Right lobe of liver (tissue), 6 donors: ENCODE measurements at regions not wholly inside any gene's neighbourhood (a gene's known extent, or its start where the extent isn't known, plus 50 kb on each side); places are given as distances from the start of the nearest gene placed in this dataset.

Experiments used
- ATAC-seq, 4 donors: fragments of 200-7000 bp; cut with Tn5 transposase; one replicate each; pipeline ENCODE4 v1.9.1; 2020; ENCODE audit warnings: mild to moderate bottlenecking in 4 of 4, moderate library complexity in 4 of 4
- DNase-seq, 3 donors: peaks; one replicate each; pipeline ENCODE4 v3.0.0-alpha.2; 2020
- H3K27ac ChIP-seq, 3 donors: fragments of 200-600 bp; one replicate each; pipeline ENCODE4 v1.8.0; 2022
- H3K27me3 ChIP-seq, 2 donors: fragments of 200-600 bp; one replicate each; pipeline ENCODE4 v1.8.0; 2022
- H3K36me3 ChIP-seq, 4 donors: fragments of 200-600 bp; sonication (generic) in 1 of 4; one replicate each; pipeline versions ENCODE4 v1.5.1 to v1.8.0; 2017 to 2022; ENCODE audit warnings: control low read depth in 1 of 4
- H3K4me1 ChIP-seq, 4 donors: fragments of 200-600 bp; sonication (generic) in 1 of 4; one replicate each; pipeline versions ENCODE4 v1.5.1 to v1.8.0; 2017 to 2022; ENCODE audit warnings: control low read depth in 1 of 4
- H3K4me3 ChIP-seq, 3 donors: fragments of 200-600 bp; one replicate each; pipeline ENCODE4 v1.8.0; 2022
- H3K9me3 ChIP-seq, 4 donors: fragments of 200-600 bp; sonication (generic) in 1 of 4; one replicate each; pipeline versions ENCODE4 v1.5.1 to v1.8.0; 2017 to 2022; ENCODE audit warnings: control low read depth in 1 of 4
- CTCF ChIP-seq, 4 donors: fragments of 200-600 bp in 3 of 4; fragments of 450-650 bp in 1 of 4; IDR thresholded peaks; one replicate each; pipeline versions ENCODE4 v1.5.1 to v1.8.0; 2016 to 2022; ENCODE audit warnings: antibody characterized with exemption in 4 of 4, mild to moderate bottlenecking in 2 of 4
- POLR2A ChIP-seq: fragments of 450-650 bp; IDR thresholded peaks from one replicate; pipeline ENCODE4 v1.6.1; 2017; ENCODE audit warnings: antibody characterized with exemption, mild to moderate bottlenecking
- WGBS: methylation state at CpG from one replicate; pipeline ENCODE4 v1.1.6; 2018; ENCODE audit warnings: low coverage, low lambda C conversion rate; ENCODE audit not compliant: insufficient coverage; ENCODE audit errors: missing lambda C conversion rate; 5-methylcytosine and 5-hydroxymethylcytosine counted together
- intact Hi-C, 2 donors: fragments of 100-400 bp; cut with DNase I; formaldehyde crosslinking; loops; one replicate each; pipeline versions ENCODE4 v1.11.2 to v1.14.1; 2022
- donor health status: DM: no; HTN: yes; CAD: no.
- donor health status: DM: no; HTN: no; CAD: no.
- donor health status: DM: no; HTN: no; CAD: no.
- donor health status: DM: no; HTN: yes; CAD: no.
- donor health status: DM: no; HTN: yes; CAD: no.

GRCh38 chr12:20174528-20175175 is 193.7 kb upstream of the PDE3A start:
- ATAC-seq, result no peak

GRCh38 chr12:20175704-20176388 is 192.5 kb upstream of the PDE3A start:
- H3K36me3 ChIP-seq, result no peaks in the 10 kb centered on the region
- WGBS, result 59% methylated on average over 3 of the region's 3 CpGs
- H3K9me3 ChIP-seq, result no peaks in the 10 kb centered on the region
- peak in 1 of 4 donors; percentile 55 for ATAC-seq
- intact Hi-C loops, result no loop called here
- TF ChIP-seq CTCF (IDR thresholded peaks at IDR 0.05) (no peak), POLR2A (no peak)
- H3K4me3 ChIP-seq, result no peak overlapping the region
- H3K4me1 ChIP-seq, result no peaks in the 10 kb centered on the region
- no peak for DNase-seq
- no peak overlapping the region for H3K27ac ChIP-seq
- H3K27me3 ChIP-seq, result no peaks in the 10 kb centered on the region

More at GRCh38 chr12:20174528-20175175, 193.7 kb upstream of the PDE3A start:
- TF ChIP-seq POLR2A (no peak), CTCF (IDR thresholded peaks at IDR 0.05) (no peak)
- no peak overlapping the region for H3K27ac ChIP-seq
- DNase-seq, result no peak
- no peaks in the 10 kb centered on the region for H3K9me3 ChIP-seq
- intact Hi-C loops, result no loop called here
- H3K36me3 ChIP-seq, result no peaks in the 10 kb centered on the region
- no peaks in the 10 kb centered on the region for H3K27me3 ChIP-seq
- no peaks in the 10 kb centered on the region for H3K4me1 ChIP-seq
- 50% methylated on average over 2 of the region's 9 CpGs for WGBS
- no peak overlapping the region for H3K4me3 ChIP-seq

- ATAC-seq (peak in 2 of 4 donors; percentile 53 to 74), DNase-seq (no peak)
- H3K9me3 ChIP-seq, result no peaks in the 10 kb centered on the region
- H3K4me1 ChIP-seq, result no peaks in the 10 kb centered on the region
- intact Hi-C loops, result no loop called here
- H3K4me3 ChIP-seq, result no peak overlapping the region
- no peak for TF ChIP-seq POLR2A
- TF ChIP-seq CTCF (IDR thresholded peaks at IDR 0.05), result no peak
- H3K36me3 ChIP-seq, result no peaks in the 10 kb centered on the region
- no peaks in the 10 kb centered on the region for H3K27me3 ChIP-seq
- no peak overlapping the region for H3K27ac ChIP-seq
- WGBS, result 39% methylated on average over 2 of the region's 2 CpGs
Measured at GRCh38 chr12:20181416-20182180, 186.7 kb upstream of the PDE3A start.

- Histone ChIP-seq H3K27ac (no peak overlapping the region), H3K4me1 (peaks cover 0 to 3% (median 1%) of the 10 kb centered on the region in 4 donors), H3K27me3 (no peaks in the 10 kb centered on the region), H3K9me3 (no peaks in the 10 kb centered on the region), H3K4me3 (no peak overlapping the region), H3K36me3 (no peaks in the 10 kb centered on the region)
- WGBS, result 33% methylated on average over 1 of the region's 1 CpG
- no peak for ATAC-seq
- intact Hi-C loops, result no loop called here
- no peak for DNase-seq
- TF ChIP-seq POLR2A (no peak), CTCF (IDR thresholded peaks at IDR 0.05) (no peak)
Measured at GRCh38 chr12:20183563-20183962, 184.8 kb upstream of the PDE3A start.
